PC-3 (cell line): ENCODE measurements at regions not wholly inside any gene's neighbourhood (a gene's known extent, or its start where the extent isn't known, plus 50 kb on each side); places are given as distances from the start of the nearest gene placed in this dataset.

Experiments
- ATAC-seq: fragments of 200-7000 bp; cut with Tn5 transposase; 2 replicates; pipeline ENCODE4 v1.9.1; 2020; ENCODE audit warnings: mild to moderate bottlenecking, moderate library complexity
- BruUV-seq: library from RNA; stranded (reverse); fragments of 400-500 nt; replicated peaks from 2 replicates; lab custom pipeline; 2021; lab: Mats Ljungman, UMichigan
- CTCF ChIA-PET: fragments of 300-600 bp; sonication (Branson Sonifier 250); formaldehyde crosslinking; loops from one replicate; lab custom pipeline; 2022; ENCODE audit warnings: antibody characterized with exemption; lab: Charles Lee
- POLR2A ChIA-PET: fragments of 300-600 bp; sonication (Branson Sonifier 250); formaldehyde crosslinking; loops from one replicate; lab custom pipeline; 2022; ENCODE audit warnings: antibody characterized with exemption; ENCODE audit not compliant: unreplicated experiment; lab: Charles Lee
- DNase-seq: peaks from one replicate; pipeline ENCODE4 v3.0.0-alpha.2; 2015
- H2AFZ ChIP-seq: fragments of 300-600 bp; sonication (generic); 2 replicates; pipeline ENCODE4 v1.6.0; 2016; ENCODE audit warnings: antibody characterized with exemption, low read length
- H3F3A ChIP-seq: fragments of 300-600 bp; sonication (generic); one replicate; pipeline ENCODE4 v1.6.0; 2017; ENCODE audit warnings: antibody characterized with exemption, low read length, control low read depth, mild to moderate bottlenecking; ENCODE audit not compliant: unreplicated experiment
- H3K27ac ChIP-seq: fragments of 300-600 bp; sonication (generic); 2 replicates; pipeline ENCODE4 v1.5.1; 2016; ENCODE audit warnings: mild to moderate bottlenecking, low read length
- H3K27me3 ChIP-seq: fragments of 300-600 bp; sonication (generic); 2 replicates; pipeline ENCODE4 v1.6.1; 2016; ENCODE audit warnings: low read length, mixed read lengths
- H3K36me3 ChIP-seq: fragments of 300-600 bp; sonication (generic); 2 replicates; pipeline ENCODE4 v1.6.1; 2016; ENCODE audit warnings: low read depth, mixed run types, low read length, mixed read lengths
- H3K4me1 ChIP-seq: fragments of 300-600 bp; sonication (generic); 2 replicates; pipeline ENCODE4 v1.5.1; 2016; ENCODE audit warnings: low read length; ENCODE audit not compliant: insufficient read depth
- H3K4me2 ChIP-seq: fragments of 300-600 bp; sonication (generic); 2 replicates; pipeline ENCODE4 v1.6.0; 2016; ENCODE audit warnings: low read length
- H3K4me3 ChIP-seq: fragments of 300-600 bp; sonication (generic); 2 replicates; pipeline ENCODE4 v1.5.1; 2016; ENCODE audit warnings: mild to moderate bottlenecking, low read length, mixed read lengths
- H3K79me2 ChIP-seq: fragments of 300-600 bp; sonication (generic); 2 replicates; pipeline ENCODE4 v1.6.1; 2017; ENCODE audit warnings: low read length, mixed read lengths
- H3K9ac ChIP-seq: fragments of 300-600 bp; sonication (generic); 2 replicates; pipeline ENCODE4 v1.6.0; 2016; ENCODE audit warnings: mild to moderate bottlenecking, low read length
- H3K9me2 ChIP-seq: fragments of 300-600 bp; sonication (generic); replicated peaks from 2 replicates; pipeline ENCODE4 v1.6.1; 2016; ENCODE audit warnings: mixed run types, low read length, mixed read lengths
- H3K9me3 ChIP-seq: fragments of 300-600 bp; sonication (generic); 2 replicates; pipeline ENCODE4 v1.6.1; 2016; ENCODE audit warnings: low read length, mixed read lengths
- H4K20me1 ChIP-seq: fragments of 300-600 bp; sonication (generic); 2 replicates; pipeline ENCODE4 v1.6.1; 2016; ENCODE audit warnings: low read length, mixed read lengths
- CTCF ChIP-seq: fragments of 300-600 bp; sonication (generic); conservative IDR thresholded peaks from 2 replicates; pipeline ENCODE4 v1.5.1; 2017; ENCODE audit warnings: antibody characterized with exemption, low read depth, mild to moderate bottlenecking, low read length
- EZH2 ChIP-seq: fragments of 300-600 bp; sonication (generic); IDR thresholded peaks from one replicate; pipeline ENCODE4 v1.6.1; 2017; ENCODE audit warnings: antibody characterized with exemption, mild to moderate bottlenecking, low read length; ENCODE audit not compliant: unreplicated experiment
- EZH2phosphoT487 ChIP-seq: fragments of 300-600 bp; sonication (generic); IDR thresholded peaks from 2 replicates; pipeline ENCODE4 v1.6.1; 2018; ENCODE audit warnings: mild to moderate bottlenecking, antibody characterized with exemption, low read length, borderline replicate concordance
- intact Hi-C: fragments of 100-400 bp; cut with micrococcal nuclease; formaldehyde crosslinking; loops from 2 replicates; pipeline ENCODE4 v1.9.0; 2023

DNA sequence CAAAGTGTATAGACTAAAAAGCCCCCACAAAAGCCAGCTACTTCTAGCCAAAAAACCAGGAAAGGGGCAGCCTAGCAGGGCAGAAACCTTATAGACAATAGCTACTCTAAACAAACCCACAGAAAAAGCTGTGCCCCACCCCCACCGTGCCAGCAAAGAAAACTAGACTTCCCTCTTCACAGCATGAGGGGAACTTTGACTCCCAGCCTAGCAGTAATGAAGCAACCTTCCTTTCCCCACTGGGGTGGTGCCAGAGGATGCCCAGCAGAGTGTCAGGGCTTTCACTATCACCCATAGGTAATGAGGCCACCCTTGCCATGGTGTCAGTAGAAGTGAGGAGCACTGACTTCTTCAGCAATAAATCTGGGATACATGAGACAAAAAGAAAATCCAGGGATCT, 99.0 kb upstream of the LGSN start:
- H3F3A ChIP-seq, result no peaks in the 10 kb centered on the region
- no peak overlapping the region for H2AFZ ChIP-seq
- no peak overlapping the region for H3K4me3 ChIP-seq
- ATAC-seq (no peak), DNase-seq (no peak)
- intact Hi-C loops, result no loop called here
- no peaks in the 10 kb centered on the region for H3K4me1 ChIP-seq
- H3K4me2 ChIP-seq, result no peak overlapping the region
- H3K36me3 ChIP-seq, result no peaks in the 10 kb centered on the region
- no peaks in the 10 kb centered on the region for H3K9me2 ChIP-seq
- H3K27me3 ChIP-seq, result no peaks in the 10 kb centered on the region
- CTCF ChIA-PET, result no interaction called here
- POLR2A ChIA-PET, result no interaction called here
- no TSS peak for BruUV-seq
- H4K20me1 ChIP-seq, result no peaks in the 10 kb centered on the region
- no peak overlapping the region for H3K9ac ChIP-seq
- no peak overlapping the region for H3K27ac ChIP-seq
- no peak for TF ChIP-seq EZH2
- no peak for TF ChIP-seq EZH2phosphoT487
- TF ChIP-seq CTCF, result no peak
- H3K9me3 ChIP-seq, result no peaks in the 10 kb centered on the region
- no peaks in the 10 kb centered on the region for H3K79me2 ChIP-seq

DNA sequence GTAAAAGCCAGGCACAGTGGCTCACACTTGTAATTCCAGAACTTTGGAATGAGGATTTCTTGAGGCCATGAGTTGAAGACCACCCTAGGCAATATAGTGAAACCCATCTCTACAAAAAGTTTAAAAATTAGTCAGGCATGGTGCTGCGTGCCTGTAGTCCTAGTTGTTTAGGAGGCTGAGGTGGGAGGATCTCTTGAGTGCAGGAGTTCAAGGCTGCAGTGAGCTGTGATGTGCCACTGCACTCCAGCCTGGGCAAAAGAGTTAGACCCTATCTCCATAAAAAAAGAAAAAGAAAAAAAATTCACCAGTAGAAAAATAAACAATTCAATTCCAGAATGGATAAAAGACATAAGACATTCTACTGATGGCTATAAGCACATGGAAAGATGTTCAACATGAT, 104.9 kb upstream of the LGSN start:
- Histone ChIP-seq H4K20me1 (no peaks in the 10 kb centered on the region), H3K79me2 (no peaks in the 10 kb centered on the region), H2AFZ (no peak overlapping the region), H3K4me3 (no peak overlapping the region), H3K27ac (no peak overlapping the region), H3K4me1 (no peaks in the 10 kb centered on the region), H3K9ac (no peak overlapping the region), H3F3A (no peaks in the 10 kb centered on the region), H3K36me3 (no peaks in the 10 kb centered on the region), H3K27me3 (no peaks in the 10 kb centered on the region), H3K4me2 (no peak overlapping the region), H3K9me2 (no peaks in the 10 kb centered on the region), H3K9me3 (no peaks in the 10 kb centered on the region)
- TF ChIP-seq CTCF, result no peak
- no peak for DNase-seq
- ATAC-seq, result no peak
- CTCF ChIA-PET, result no interaction called here
- POLR2A ChIA-PET, result no interaction called here
- no TSS peak for BruUV-seq
- intact Hi-C loops, result no loop called here

GRCh38 chr6:63425493-63425892, 105.7 kb upstream of the LGSN start:
- POLR2A ChIA-PET, result no interaction called here
- H3K4me3 ChIP-seq, result no peak overlapping the region
- H3K9me3 ChIP-seq, result no peaks in the 10 kb centered on the region
- no peaks in the 10 kb centered on the region for H3K36me3 ChIP-seq
- no peaks in the 10 kb centered on the region for H3K4me1 ChIP-seq
- no peak for TF ChIP-seq EZH2phosphoT487
- H3K4me2 ChIP-seq, result no peak overlapping the region
- no peak overlapping the region for H3K27ac ChIP-seq
- no peaks in the 10 kb centered on the region for H4K20me1 ChIP-seq
- H3K27me3 ChIP-seq, result no peaks in the 10 kb centered on the region
- H3F3A ChIP-seq, result no peaks in the 10 kb centered on the region
- H3K9ac ChIP-seq, result no peak overlapping the region
- CTCF ChIA-PET, result no interaction called here
- BruUV-seq, result no TSS peak
- DNase-seq (no peak), ATAC-seq (no peak)
- intact Hi-C loops, result no loop called here
- no peak overlapping the region for H2AFZ ChIP-seq
- H3K79me2 ChIP-seq, result no peaks in the 10 kb centered on the region
- H3K9me2 ChIP-seq, result no peaks in the 10 kb centered on the region
